ENCODE measurements at regions not wholly inside any gene's neighbourhood (a gene's known extent, or its start where the extent isn't known, plus 50 kb on each side); places are given as distances from the start of the nearest gene placed in this dataset.
"Not testable (repeated sequence)": the region's sequence is repeated elsewhere in the genome, so short reads cannot be mapped to it uniquely, and the experiment has no call there.

DNA sequence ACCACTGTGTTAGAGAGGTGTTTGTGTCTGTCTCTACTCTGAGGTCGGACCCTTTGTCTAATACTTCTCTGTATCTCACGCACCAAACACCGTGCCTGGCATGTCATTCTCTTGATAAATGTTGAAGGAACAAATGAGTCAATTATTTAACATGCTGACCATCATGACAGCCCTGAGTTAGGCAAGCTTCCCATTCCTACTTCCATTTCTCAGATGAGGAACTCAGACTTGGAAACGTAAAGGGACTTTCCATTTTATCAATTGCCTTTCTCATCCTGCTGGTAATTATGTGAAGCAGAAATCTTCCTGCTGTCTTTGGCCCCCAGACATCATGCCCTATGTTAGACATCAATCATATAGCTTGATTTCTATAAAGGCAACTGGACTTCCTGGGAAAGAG is 227.0 kb upstream of the ECI2 start:
- no peak for DNase-seq (ENCODE audit: low read depth in 3 of 3, low spot score in 2 of 3)

DNA sequence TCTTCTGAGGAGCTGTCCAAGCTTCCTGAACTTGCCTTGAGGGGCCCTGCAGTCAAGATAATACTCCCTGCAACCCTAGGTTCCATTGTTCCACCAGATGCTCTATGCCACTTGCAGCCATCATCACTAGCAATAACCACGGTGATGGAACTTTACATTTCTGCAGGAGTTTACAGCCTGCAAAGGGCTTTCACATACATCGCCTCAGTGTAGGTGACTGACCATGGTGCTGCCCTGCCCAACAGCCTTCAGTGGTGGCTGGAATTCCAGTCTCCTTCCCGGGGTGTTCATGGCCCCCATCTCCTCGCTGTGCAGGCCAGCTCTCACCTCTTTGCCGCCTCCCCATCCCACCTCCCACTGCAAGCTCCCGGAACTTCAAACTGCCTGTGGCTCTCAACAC is 225.5 kb upstream of the ECI2 start:
- DNase-seq (ENCODE audit: low read depth in 3 of 3, low spot score in 2 of 3) = no peak

DNA sequence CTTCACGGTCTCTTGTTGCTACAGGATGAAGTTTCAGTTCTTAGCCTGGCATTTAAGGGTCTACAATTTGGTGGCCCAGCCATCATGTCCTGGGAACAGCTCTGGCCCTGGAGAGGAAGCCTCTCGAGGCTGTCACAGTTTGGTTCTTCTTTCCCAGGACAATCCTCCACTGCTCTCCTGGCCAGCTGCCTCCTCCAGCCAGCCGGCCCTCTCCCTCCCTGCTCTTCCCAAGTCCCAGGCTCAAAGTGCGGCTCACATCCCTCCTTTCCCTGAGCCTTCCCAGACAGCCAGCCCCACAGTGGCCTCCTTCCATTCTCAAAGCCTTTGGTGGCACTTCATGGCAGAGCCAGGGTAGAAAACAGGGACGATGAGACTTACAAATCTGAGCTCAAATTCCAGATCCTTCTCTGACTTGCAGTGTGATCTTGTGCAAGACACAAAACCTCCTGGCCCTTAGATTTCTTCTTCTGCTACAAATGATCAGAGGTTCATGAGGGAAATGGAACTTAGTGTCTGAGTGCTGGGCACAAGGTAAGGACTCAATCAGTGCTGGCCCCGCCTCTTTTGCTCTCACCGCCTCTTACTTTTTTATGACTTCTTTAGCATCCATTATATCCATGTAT is 223.8 kb upstream of the ECI2 start:
- DNase-seq (ENCODE audit: low read depth in 3 of 3, low spot score in 2 of 3) = no peak

DNA sequence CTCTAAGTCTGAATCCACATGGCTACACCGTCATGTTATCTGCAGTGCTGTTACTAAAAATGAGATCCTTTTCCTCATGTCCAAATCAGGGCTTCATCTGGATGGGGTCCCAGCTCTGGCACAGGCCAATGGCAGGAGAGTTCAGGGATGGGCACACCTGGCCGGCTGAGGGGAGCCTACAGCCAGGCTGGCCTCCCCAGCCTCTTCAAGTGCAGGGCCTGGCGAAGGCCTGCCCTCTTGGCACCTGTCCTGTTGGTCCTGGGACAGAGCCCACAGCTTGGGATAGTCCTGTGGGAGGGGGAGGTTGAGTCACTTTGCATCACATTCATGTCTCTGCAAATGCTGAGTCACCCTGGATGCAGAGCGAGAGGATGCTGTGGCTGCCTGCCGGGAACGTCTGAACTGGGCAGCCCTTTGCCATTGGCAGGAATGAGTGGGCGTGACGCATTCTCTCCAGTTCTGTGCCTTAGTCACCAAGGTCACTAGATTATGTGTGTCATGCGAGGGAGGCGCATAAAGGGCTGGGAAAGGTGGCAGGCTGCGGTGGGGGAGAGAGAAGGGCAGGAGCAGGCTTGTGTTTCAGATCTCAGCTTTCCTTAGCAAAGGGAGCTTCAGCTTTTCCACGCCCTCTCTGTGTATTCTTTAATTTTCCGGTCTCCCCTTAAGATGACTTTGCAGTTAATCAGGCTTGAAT is 223.2 kb upstream of the ECI2 start:
- DNase-seq (ENCODE audit: low read depth in 3 of 3, low spot score in 2 of 3) = peak in 2 of 3 donors; percentile 45 to 71

DNA sequence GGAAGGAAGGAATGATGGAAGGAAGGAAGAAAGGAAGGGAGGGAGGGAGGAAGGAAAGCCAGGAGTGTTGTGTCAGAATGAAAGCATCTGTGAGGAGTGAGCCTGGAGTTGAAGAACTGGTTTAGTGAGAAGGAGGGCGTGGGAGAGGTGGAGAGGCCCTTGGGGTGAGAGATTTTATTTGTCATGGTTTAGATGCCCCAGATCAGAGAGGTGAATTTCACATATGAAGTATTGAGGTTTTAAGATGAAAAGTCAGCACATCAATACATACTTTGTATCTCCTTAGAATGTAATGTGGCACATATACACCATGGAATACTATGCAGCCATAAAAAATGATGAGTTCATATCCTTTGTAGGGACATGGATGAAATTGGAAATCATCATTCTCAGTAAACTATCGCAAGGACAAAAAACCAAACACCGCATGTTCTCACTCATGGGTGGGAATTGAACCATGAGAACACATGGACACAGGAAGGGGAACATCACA is 222.3 kb upstream of the ECI2 start:
- DNase-seq (ENCODE audit: low read depth in 3 of 3, low spot score in 2 of 3) = not testable (repeated sequence)

DNA sequence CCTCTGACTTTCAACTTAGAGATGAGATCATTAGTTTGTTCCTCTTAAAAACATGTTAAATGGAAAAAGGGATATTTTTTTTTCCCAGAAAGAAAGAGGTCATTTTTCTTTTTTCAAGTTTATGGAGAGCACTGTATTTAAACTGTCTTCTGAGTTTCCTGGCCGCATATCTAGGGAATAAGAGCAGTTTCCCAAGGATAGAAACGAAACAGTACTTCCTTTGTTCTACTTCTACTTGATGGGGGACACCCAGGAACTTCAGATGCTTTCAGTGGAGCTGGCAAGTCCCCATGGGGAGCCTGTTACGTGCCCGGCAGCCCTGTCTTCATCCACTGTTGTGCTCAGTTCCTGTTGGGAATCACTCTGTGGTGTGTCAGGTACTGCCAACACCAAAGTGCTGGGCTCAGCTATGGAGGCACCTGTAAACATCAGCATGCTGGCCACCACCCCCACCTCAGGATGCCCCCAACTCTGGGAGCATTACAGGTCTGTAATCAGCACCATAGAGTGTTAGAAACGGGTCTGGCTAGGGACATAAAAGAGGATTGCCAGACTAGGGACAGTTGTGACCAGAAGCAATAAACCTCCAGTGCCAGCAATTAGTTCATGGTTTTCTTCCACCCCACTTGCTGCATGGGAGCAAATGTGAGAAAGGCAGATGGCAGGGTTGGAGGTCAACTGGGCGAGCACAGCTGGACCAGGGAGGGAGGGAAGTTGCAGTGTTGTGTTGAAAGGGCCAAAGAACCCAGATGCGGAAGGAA is 221.7 kb upstream of the ECI2 start:
- no peak for DNase-seq (ENCODE audit: low read depth in 3 of 3, low spot score in 2 of 3)

DNA sequence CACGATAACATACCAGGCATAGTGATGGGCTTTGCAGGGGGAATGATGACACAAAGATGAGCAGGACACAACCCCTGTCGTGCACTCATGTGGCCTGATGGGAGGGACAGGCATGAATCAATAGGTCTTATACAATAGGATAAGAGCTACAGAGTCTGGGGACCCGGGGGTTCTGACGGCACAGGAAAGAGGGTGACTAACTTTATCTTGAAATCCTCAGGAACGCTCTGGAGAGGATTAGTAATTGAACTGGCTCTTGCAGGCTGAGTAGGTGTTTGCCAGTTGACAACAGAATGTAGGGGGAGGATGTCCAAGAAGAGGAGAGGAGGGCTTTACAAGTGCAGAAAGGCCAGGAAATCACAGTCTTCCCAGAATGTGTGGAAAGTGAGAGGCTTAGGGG is 219.9 kb upstream of the ECI2 start:
- no peak for DNase-seq (ENCODE audit: low read depth in 3 of 3, low spot score in 2 of 3)

DNA sequence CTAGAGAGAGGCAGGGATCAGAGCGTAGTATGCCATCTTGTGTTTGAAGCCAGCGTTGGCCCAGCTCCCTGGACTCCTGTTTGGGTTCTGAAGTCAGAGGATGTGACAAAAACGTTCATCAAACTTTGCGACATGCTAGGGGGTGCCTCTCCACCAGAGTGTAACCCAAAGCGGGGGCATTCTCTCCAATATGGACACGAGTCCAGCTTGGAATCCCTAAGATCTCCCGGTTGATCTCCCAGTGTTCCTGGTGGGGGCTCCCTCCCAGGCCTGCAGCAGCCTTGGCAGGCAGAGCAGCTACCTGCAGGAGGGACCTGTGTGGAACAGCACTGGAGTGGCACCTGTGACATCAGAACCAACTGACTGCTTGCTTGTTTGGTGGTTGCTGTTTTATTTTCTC is 218.8 kb upstream of the ECI2 start:
- DNase-seq (ENCODE audit: low read depth in 3 of 3, low spot score in 2 of 3) = no peak

DNA sequence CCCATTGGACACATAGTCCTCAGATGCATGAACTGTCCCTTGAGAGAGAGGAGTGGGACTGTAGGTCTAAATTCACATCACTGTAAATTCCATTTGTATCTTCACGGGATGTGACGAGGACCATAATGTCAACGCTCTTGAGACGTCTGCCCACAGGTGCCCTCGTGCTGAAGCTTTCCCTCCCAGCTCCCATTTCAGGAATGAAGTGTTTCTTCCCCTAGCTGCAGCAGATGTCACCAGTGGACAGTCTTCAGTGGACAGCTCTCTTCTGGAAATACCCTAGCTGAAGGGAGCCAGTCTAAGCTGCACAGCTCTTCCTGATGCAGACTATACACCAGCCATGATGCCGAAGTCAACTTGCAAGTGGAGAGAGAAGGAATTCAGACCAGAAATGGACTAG is 217.4 kb upstream of the ECI2 start:
- no peak for DNase-seq (ENCODE audit: low read depth in 3 of 3, low spot score in 2 of 3)

DNA sequence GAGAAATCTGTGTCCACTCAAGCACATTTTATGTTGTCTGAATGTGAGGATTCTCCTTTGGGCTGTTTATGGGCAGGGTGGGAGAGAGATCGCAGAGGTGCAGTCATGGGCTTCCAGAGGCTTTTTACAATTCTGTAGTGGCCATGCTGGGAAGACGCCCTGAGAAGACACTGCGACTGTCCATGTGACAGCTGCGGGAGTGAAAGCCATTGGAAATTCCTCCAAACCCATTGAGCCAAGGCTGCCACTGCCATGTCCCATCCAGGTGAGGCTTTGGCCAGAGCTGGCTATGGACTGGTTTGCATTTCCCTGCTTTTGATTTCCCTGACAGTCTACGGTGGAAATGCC is 216.9 kb upstream of the ECI2 start:
- no peak for DNase-seq (ENCODE audit: low read depth in 3 of 3, low spot score in 2 of 3)

DNA sequence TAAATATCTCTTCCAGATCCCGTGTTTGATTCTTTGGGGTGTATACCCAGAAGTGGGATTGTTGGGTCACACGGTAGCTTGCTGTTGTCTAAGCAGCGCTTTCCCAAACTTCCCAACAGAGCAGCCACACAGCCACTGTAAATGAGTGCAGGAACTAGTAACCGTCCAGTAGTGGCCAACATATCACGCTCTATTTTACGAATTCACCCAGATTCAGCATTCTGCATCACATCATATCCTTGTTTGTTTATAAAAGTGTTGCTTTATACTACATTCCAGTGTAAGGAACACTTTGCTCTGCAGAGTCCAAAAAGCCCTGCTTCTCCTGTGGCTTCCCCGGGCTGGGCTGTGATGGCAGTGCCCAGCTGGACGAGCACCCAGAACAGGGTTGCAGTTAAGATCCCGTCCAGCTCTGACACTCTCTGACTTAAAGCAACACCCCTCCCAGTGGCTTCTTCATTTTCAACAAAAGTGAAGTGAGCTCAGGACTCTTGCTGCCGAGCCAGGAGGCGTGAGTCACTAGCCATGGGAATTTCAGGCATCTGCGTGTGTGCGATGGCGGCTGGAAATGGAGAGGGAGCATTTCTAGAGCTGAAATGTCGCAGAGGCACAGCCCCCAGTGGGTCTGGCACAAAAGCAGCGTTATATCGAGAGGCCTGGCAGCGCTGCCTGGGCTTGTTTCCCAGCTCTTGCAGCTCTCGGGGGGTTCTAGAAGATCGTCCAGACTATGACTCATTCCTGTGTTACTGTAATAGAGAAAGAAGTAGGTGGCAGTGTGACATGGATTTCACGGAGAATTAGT is 216.3 kb upstream of the ECI2 start:
- DNase-seq (ENCODE audit: low read depth in 3 of 3, low spot score in 2 of 3) = no peak

DNA sequence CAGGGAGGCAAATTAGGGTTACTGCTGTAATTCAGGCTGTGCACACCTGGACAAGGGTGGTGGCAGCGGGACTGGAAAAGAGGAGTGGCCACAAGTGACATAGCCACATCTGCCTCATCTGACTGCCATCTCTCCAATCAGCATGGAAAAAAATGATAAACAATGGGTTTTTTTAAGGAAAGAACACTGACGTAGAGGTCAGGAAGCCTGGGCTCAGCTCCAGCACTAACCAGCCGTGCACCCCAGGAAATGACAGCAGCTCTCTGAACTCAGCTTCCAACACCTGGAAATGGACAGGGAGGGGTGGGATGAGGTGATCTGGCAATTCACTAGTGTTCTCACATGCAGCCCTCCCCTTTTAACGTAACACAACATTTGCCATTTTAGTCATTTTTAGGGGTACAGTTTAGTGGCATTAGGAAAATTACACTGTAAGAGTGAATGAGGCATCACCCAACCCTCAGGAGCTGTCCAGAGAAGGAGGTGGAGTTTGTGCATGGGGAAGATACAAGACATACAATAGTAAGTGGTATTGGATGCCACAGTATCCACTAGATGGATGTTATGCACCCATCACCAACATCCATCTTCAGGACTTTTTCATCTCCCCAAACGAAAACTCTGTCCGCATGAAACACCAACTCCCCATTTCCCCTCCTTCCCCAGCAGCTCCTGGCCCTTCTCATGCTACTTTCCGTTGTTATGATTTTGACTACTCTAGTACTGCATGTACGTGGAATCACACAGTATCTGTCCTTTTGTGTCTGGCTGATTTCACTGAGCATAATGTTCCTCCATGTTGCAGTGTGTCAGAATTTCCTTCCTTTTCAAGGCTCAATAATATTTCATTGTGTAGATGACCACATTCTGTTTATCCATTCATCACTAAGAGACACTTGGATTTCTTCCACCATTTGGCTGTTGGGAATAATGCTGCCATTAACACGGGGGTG is 215.5 kb upstream of the ECI2 start:
- DNase-seq (ENCODE audit: low read depth in 3 of 3, low spot score in 2 of 3) = no peak

DNA sequence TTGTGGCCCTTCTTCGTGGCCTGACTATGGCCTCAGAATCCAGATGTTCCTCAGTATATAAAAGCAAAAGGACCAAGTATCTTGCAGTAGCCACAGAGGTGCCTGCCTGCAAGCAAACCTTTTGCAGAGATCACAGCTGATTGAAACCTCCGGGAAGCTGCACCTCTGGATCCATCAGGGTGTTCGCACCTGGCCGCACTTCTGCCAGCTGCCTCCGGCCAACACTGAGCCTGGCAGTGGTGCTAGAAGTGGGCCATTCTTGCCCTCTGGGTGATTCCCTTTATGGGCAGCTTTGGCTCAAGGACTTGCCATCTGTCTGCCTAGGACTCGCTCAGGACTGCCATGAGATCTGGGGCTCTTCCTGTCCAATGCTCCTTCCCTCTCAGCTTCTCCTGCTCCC is 214.6 kb upstream of the ECI2 start:
- no peak for DNase-seq (ENCODE audit: low read depth in 3 of 3, low spot score in 2 of 3)

DNA sequence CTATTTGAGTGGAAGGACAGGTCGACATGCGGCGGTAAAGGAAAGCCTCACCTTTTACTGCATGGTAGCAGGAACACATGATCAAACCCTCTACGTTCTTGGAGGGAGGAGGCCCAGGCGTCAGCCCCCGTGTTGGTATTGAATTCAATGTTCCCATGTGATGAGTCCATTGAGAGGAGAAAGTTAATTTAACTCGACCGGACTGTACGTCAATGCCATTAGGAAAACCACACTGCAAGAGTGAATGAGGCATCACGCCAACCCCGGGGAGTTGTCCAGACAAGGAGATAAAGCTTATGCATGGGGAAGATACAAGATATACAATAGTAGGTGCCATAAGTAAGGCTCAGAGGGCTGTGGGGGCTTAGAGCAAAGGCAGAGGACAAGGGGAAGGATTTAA is 213.9 kb upstream of the ECI2 start:
- no peak for DNase-seq (ENCODE audit: low read depth in 3 of 3, low spot score in 2 of 3)

DNA sequence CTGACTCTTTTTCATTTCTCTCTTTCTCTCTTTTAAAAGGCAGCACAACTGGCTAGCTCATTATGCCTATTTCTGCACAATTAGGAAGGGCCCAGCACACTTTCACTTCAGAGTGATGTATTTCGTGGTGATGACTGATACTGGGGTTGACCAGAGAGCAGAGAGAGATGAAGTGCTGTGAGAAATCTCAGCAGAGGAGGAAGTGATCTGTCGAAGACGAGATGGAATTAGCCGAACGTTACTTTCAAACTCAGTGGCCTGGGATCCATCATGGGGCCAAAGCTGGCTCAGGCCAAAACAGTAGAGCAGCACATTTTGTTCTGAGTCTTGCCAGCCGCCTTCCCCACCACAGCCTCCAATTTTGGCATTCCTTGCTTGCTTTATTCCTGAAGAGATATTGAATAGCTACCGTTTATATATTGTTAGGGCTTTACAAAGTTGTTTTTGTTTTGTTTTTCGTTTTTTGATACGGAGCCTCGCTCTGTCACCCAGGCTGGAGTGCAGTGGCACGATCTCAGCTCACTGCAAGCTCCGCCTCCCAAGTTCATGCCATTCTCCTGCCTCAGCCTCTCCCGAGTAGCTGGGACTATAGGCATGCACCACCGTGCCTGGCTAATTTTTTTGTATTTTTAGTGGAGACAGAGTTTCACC is 213.2 kb upstream of the ECI2 start:
- no peak for DNase-seq (ENCODE audit: low read depth in 3 of 3, low spot score in 2 of 3)

DNA sequence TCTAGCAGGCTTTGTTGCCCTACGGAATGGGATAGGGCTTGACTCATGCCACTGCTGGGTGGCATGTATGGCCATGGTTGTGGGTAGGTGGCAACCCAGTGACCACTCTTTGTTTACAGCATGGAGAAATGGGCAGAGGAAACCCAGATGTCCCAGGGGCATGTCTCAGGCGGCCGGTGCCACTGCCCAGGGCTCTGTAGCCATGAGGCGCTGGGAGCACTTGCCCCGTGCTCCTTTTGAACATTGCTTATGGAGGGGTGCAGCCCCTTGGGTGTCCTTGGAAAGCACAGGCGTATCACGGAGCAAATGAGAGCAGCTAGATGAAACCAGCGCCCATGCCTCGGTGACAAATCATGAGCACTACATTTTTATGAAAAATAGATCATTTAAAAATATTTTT is 212.5 kb upstream of the ECI2 start:
- DNase-seq (ENCODE audit: low read depth in 3 of 3, low spot score in 2 of 3) = no peak

DNA sequence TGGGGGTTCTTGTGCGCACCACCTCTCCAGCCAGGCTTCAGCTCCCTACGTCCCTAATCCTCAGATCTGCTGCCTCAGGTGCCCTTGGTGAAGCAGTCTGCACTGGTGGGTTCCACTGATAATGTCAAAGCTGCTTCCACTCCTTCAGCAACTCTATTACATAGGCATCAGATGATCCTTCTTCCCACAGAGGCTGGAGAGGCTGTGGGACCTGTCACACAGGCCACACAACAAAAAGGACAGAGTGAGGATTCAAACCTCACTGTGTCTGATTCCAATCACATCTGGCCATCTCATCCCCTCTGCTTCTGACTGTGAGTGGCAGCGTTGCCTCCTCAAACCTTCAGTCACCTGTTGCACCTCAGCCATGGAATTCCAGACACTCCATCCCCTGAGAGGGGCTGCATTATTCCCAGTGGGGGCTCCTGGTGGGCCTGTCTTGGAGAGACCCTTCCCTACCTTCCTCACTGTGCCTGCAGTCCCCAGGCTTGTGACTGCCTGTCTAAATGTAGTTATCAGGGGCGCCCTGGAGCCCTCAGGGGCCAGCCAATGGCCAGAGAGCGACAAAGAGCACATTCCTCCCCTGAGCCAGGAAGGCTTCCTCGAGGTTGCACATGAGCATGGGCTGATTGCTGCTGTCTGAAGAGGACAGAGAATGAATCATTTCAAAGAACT is 211.4 kb upstream of the ECI2 start:
- DNase-seq (ENCODE audit: low read depth in 3 of 3, low spot score in 2 of 3) = no peak

DNA sequence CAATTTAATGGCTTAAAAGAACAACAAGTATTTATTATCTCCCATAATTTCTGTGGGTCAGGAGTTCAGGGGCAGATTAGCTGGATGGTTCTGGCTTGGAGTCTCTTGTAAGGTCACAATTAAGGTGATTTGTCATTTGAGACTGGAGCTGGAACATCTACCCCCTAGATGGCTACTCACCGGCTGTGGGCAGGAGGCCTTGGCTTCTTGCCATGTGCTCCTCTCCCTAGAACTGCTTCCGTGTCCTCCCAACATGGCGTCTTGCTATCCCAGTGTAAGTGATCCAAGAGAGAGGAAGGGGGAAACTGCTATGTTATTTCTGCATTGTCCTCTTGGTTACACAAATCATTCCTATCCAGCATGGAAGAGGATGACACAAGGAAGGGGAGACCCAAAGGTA is 210.2 kb upstream of the ECI2 start:
- no peak for DNase-seq (ENCODE audit: low read depth in 3 of 3, low spot score in 2 of 3)

DNA sequence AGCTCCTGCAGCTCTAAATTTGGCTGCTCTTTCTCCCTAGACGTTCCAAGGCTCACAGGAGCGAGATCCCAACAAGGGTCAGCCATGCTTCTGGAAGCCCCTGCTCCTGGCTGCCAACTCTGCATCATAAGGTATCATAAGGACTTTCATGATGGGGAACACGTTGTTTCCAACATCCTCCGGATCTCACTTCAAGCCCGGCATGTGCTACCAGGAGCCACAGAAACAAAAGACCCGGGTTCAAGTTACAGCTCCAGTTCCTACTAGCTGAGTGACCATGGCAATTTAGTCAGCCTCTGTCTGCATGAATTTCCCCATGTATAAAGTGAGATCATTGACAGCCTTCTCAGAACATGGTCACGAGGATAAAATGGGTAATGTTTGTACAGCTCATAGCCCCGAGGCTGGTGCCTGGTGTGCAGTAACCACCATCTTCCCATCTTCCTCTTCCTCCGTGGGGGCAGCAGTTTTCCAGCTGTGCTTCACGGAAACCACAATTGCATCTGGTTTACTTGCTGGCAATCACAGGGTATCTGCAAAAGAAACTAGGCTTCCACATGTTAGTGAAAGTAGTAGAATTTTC is 209.0 kb upstream of the ECI2 start:
- no peak for DNase-seq (ENCODE audit: low read depth in 3 of 3, low spot score in 2 of 3)

Data from right renal cortex interstitium (tissue), 3 donors.